ENCODE measurements at regions not wholly inside any gene's neighbourhood (a gene's known extent, or its start where the extent isn't known, plus 50 kb on each side); places are given as distances from the start of the nearest gene placed in this dataset.
"Not testable (repeated sequence)": the region's sequence is repeated elsewhere in the genome, so short reads cannot be mapped to it uniquely, and the experiment has no call there.

DNA sequence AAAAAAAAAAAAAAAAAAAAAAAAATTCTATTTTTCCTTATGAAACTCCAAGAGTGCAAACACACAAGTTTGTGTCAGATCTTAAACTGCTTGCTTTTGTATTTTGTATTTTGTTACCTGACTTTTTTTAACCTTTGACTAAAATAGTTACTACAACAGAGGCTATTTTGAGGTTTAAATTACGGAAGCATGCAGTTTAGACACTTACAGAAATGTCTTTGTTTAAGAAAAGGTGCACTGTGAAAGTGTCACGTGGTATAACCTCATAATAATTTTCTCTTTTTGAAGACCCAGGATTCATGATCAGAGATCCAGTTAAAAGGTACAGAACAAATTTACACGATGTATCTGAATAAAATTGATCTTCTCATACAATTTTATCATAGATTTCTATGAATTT is 152.4 kb downstream of the SPIN4 start:
- H3K4me1 ChIP-seq (ENCODE audit: control insufficient read depth, insufficient read depth, low read depth, low read length); DNase-seq; H4K8ac ChIP-seq (ENCODE audit: low read length); H3K27me3 ChIP-seq (ENCODE audit: control insufficient read depth in 1 of 2, insufficient read depth in 1 of 2, low read length in 2 of 2); H3K9ac ChIP-seq (ENCODE audit: low read length); H4K91ac ChIP-seq (ENCODE audit: low read length); H2BK120ac ChIP-seq (ENCODE audit: low read depth, low read length); H3K23ac ChIP-seq (ENCODE audit: low read length in 2 of 2); H3K79me1 ChIP-seq (replicated peaks; ENCODE audit: low read length, poor library complexity, severe bottlenecking); H2AFZ ChIP-seq (ENCODE audit: low read depth, low read length); H3K18ac ChIP-seq (ENCODE audit: low read depth in 1 of 2, low read length in 2 of 2); H3K27ac ChIP-seq (ENCODE audit: low read length, poor library complexity, severe bottlenecking); H2BK5ac ChIP-seq (ENCODE audit: low read depth, low read length, poor library complexity, severe bottlenecking); H2BK15ac ChIP-seq (ENCODE audit: low read depth, poor library complexity, severe bottlenecking); H3K4me2 ChIP-seq (ENCODE audit: low read length, poor library complexity, severe bottlenecking); H3K4me3 ChIP-seq (ENCODE audit: insufficient read depth in 1 of 2, low read depth in 1 of 2, low read length in 2 of 2); H3K4ac ChIP-seq (ENCODE audit: low read depth in 1 of 2, low read length in 2 of 2); H3K36me3 ChIP-seq (ENCODE audit: control insufficient read depth in 1 of 2, insufficient read depth in 2 of 2, low read depth in 1 of 2, low read length in 2 of 2); H2AK5ac ChIP-seq (ENCODE audit: low read length, severe bottlenecking); H3K9me3 ChIP-seq (ENCODE audit: control insufficient read depth, low read length); H3K14ac ChIP-seq (ENCODE audit: low read length in 2 of 2); H2BK12ac ChIP-seq (ENCODE audit: low read length in 2 of 2): not testable (repeated sequence)
- WGBS: no CpG with 5 or more reads among the region's 3 CpGs

DNA sequence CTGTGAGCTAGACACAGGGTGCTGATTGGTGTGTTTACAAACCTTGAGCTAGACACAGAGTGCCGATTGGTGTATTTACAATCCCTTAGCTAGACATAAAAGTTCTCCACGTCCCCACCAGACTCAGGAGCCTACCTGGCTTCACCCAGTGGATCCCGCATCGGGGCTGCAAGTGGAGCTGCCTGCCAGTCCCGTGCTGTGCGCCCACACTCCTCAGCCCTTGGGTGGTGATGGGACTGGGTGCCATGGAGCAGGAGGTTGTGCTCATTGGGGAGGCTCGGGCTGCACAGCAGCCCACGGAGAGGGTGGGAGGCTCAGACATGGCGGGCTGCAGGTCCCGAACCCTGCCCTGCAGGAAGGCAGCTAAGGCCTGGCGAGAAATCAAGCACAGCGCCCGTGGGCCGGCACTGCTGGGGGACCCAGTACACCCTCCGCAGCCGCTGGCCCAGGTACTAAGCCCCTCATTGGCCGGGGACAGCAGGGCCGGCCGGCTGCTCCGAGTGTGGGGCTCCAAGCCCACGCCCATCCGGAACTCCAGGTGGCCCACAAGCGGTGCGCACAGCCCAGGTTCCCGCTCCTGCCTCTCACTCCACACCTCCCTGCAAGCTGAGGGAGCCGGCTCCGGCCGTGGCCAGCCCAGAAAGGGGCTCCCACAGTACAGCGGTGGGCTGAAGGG is 158.6 kb downstream of the SPIN4 start:
- not testable (repeated sequence) for H4K8ac ChIP-seq (ENCODE audit: low read length); H3K27me3 ChIP-seq (ENCODE audit: control insufficient read depth in 1 of 2, insufficient read depth in 1 of 2, low read length in 2 of 2); H3K14ac ChIP-seq (ENCODE audit: low read length in 2 of 2); H4K91ac ChIP-seq (ENCODE audit: low read length); H2BK12ac ChIP-seq (ENCODE audit: low read length in 2 of 2); H3K18ac ChIP-seq (ENCODE audit: low read depth in 1 of 2, low read length in 2 of 2); H2BK15ac ChIP-seq (ENCODE audit: low read depth, poor library complexity, severe bottlenecking); H3K27ac ChIP-seq (ENCODE audit: low read length, poor library complexity, severe bottlenecking); H3K23ac ChIP-seq (ENCODE audit: low read length in 2 of 2); H2AK5ac ChIP-seq (ENCODE audit: low read length, severe bottlenecking); H2AFZ ChIP-seq (ENCODE audit: low read depth, low read length); H3K4me2 ChIP-seq (ENCODE audit: low read length, poor library complexity, severe bottlenecking); H3K79me1 ChIP-seq (replicated peaks; ENCODE audit: low read length, poor library complexity, severe bottlenecking); H3K4me3 ChIP-seq (ENCODE audit: insufficient read depth in 1 of 2, low read depth in 1 of 2, low read length in 2 of 2); H2BK120ac ChIP-seq (ENCODE audit: low read depth, low read length); DNase-seq; H3K4ac ChIP-seq (ENCODE audit: low read depth in 1 of 2, low read length in 2 of 2); H3K9me3 ChIP-seq (ENCODE audit: control insufficient read depth, low read length); H3K9ac ChIP-seq (ENCODE audit: low read length); H3K4me1 ChIP-seq (ENCODE audit: control insufficient read depth, insufficient read depth, low read depth, low read length); H2BK5ac ChIP-seq (ENCODE audit: low read depth, low read length, poor library complexity, severe bottlenecking); H3K36me3 ChIP-seq (ENCODE audit: control insufficient read depth in 1 of 2, insufficient read depth in 2 of 2, low read depth in 1 of 2, low read length in 2 of 2)
- WGBS: 85% methylated on average over 19 of the region's 29 CpGs

DNA sequence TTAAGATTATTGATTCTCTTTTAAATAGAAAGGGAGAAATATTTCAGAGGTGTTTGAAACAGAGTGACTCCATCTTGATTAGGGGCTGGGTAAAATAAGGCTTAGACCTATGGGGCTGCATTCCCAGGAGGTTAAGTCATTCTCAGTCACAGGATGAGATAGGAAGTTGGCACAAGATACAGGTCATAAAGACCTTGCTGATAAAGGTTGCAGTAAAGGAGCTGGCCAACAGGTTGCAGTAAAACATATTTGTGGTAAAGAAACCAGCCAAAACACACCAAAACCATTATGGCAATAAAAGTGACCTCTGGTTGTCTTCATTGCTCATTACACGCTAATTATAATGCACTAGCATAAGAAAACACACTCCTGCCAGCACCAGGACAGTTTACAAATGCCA is 165.0 kb downstream of the SPIN4 start:
- WGBS: 0% methylated on average over 1 of the region's 1 CpG

DNA sequence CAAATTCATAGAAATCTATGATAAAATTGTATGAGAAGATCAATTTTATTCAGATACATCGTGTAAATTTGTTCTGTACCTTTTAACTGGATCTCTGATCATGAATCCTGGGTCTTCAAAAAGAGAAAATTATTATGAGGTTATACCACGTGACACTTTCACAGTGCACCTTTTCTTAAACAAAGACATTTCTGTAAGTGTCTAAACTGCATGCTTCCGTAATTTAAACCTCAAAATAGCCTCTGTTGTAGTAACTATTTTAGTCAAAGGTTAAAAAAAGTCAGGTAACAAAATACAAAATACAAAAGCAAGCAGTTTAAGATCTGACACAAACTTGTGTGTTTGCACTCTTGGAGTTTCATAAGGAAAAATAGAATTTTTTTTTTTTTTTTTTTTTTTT is 171.3 kb downstream of the SPIN4 start:
- H3K23ac ChIP-seq (ENCODE audit: low read length in 2 of 2); H2BK12ac ChIP-seq (ENCODE audit: low read length in 2 of 2); H3K14ac ChIP-seq (ENCODE audit: low read length in 2 of 2); H3K9ac ChIP-seq (ENCODE audit: low read length); H3K4me3 ChIP-seq (ENCODE audit: insufficient read depth in 1 of 2, low read depth in 1 of 2, low read length in 2 of 2); H3K9me3 ChIP-seq (ENCODE audit: control insufficient read depth, low read length); H2BK5ac ChIP-seq (ENCODE audit: low read depth, low read length, poor library complexity, severe bottlenecking); H4K91ac ChIP-seq (ENCODE audit: low read length); H3K27me3 ChIP-seq (ENCODE audit: control insufficient read depth in 1 of 2, insufficient read depth in 1 of 2, low read length in 2 of 2); H3K27ac ChIP-seq (ENCODE audit: low read length, poor library complexity, severe bottlenecking); H2AFZ ChIP-seq (ENCODE audit: low read depth, low read length); H3K36me3 ChIP-seq (ENCODE audit: control insufficient read depth in 1 of 2, insufficient read depth in 2 of 2, low read depth in 1 of 2, low read length in 2 of 2); H2BK120ac ChIP-seq (ENCODE audit: low read depth, low read length); H3K4ac ChIP-seq (ENCODE audit: low read depth in 1 of 2, low read length in 2 of 2); H2AK5ac ChIP-seq (ENCODE audit: low read length, severe bottlenecking); H3K4me1 ChIP-seq (ENCODE audit: control insufficient read depth, insufficient read depth, low read depth, low read length); DNase-seq; H4K8ac ChIP-seq (ENCODE audit: low read length); H3K4me2 ChIP-seq (ENCODE audit: low read length, poor library complexity, severe bottlenecking); H3K18ac ChIP-seq (ENCODE audit: low read depth in 1 of 2, low read length in 2 of 2); H2BK15ac ChIP-seq (ENCODE audit: low read depth, poor library complexity, severe bottlenecking); H3K79me1 ChIP-seq (replicated peaks; ENCODE audit: low read length, poor library complexity, severe bottlenecking): not testable (repeated sequence)
- no CpG with 5 or more reads among the region's 3 CpGs for WGBS

More for the DNA sequence above, 165.0 kb downstream of the SPIN4 start:
- H3K27ac ChIP-seq (ENCODE audit: low read length, poor library complexity, severe bottlenecking): no peak overlapping the region
- no peaks in the 10 kb centered on the region for H3K9me3 ChIP-seq (ENCODE audit: control insufficient read depth, low read length)
- no peak for DNase-seq
- peaks cover 0 to 3% of the 10 kb centered on the region in 2 experiments for H3K27me3 ChIP-seq (ENCODE audit: control insufficient read depth in 1 of 2, insufficient read depth in 1 of 2, low read length in 2 of 2)
- no peak overlapping the region for H3K4ac ChIP-seq (ENCODE audit: low read depth in 1 of 2, low read length in 2 of 2)
- H3K36me3 ChIP-seq (ENCODE audit: control insufficient read depth in 1 of 2, insufficient read depth in 2 of 2, low read depth in 1 of 2, low read length in 2 of 2): no peaks in the 10 kb centered on the region
- no peak overlapping the region for H3K14ac ChIP-seq (ENCODE audit: low read length in 2 of 2)
- no peak overlapping the region for H2AFZ ChIP-seq (ENCODE audit: low read depth, low read length)
- no peak overlapping the region for H2BK120ac ChIP-seq (ENCODE audit: low read depth, low read length)
- H3K79me1 ChIP-seq (replicated peaks; ENCODE audit: low read length, poor library complexity, severe bottlenecking): no peaks in the 10 kb centered on the region
- no peak overlapping the region for H3K18ac ChIP-seq (ENCODE audit: low read depth in 1 of 2, low read length in 2 of 2)
- H3K4me1 ChIP-seq (ENCODE audit: control insufficient read depth, insufficient read depth, low read depth, low read length): no peaks in the 10 kb centered on the region
- no peak overlapping the region for H3K23ac ChIP-seq (ENCODE audit: low read length in 2 of 2)
- no peak overlapping the region for H2AK5ac ChIP-seq (ENCODE audit: low read length, severe bottlenecking)
- no peak overlapping the region for H3K9ac ChIP-seq (ENCODE audit: low read length)
- no peak overlapping the region for H4K91ac ChIP-seq (ENCODE audit: low read length)
- no peak overlapping the region for H2BK15ac ChIP-seq (ENCODE audit: low read depth, poor library complexity, severe bottlenecking)
- no peak overlapping the region for H4K8ac ChIP-seq (ENCODE audit: low read length)
- no peak overlapping the region for H2BK12ac ChIP-seq (ENCODE audit: low read length in 2 of 2)
- no peak overlapping the region for H3K4me3 ChIP-seq (ENCODE audit: insufficient read depth in 1 of 2, low read depth in 1 of 2, low read length in 2 of 2)
- H2BK5ac ChIP-seq (ENCODE audit: low read depth, low read length, poor library complexity, severe bottlenecking): no peak overlapping the region
- H3K4me2 ChIP-seq (ENCODE audit: low read length, poor library complexity, severe bottlenecking): no peak overlapping the region

Measured in mesenchymal stem cell (in vitro differentiated cells and primary cell).